ENCODE measurements at regions not wholly inside any gene's neighbourhood (a gene's known extent, or its start where the extent isn't known, plus 50 kb on each side); places are given as distances from the start of the nearest gene placed in this dataset.

- ChIA-PET RAD21 (ENCODE audit: low non-redundant PET in 1 of 2, low total read pairs in 2 of 2, uncharacterized antibody in 2 of 2, unreplicated experiment in 2 of 2) (no interaction called here), CTCF (no interaction called here), POLR2A (no interaction called here)
- no peaks in the 10 kb centered on the region for H3K79me2 ChIP-seq (ENCODE audit: insufficient read depth, low read length)
- BruUV-seq (replicated peaks), result no TSS peak
- TF ChIP-seq ATF3 (IDR thresholded peaks at IDR 0.05), result no peak
- no peak for TF ChIP-seq CTCF (IDR thresholded peaks at IDR 0.05 in 2 of 3, conservative IDR thresholded peaks at IDR 0.05 in 1 of 3; ENCODE audit: borderline replicate concordance in 1 of 3, insufficient read depth in 1 of 3, low read depth in 2 of 3, low read length in 2 of 3)
- TF ChIP-seq EGR1 (IDR thresholded peaks at IDR 0.05; ENCODE audit: low read depth), result no peak
- no peak for TF ChIP-seq TCF7L2 (IDR thresholded peaks at IDR 0.05; ENCODE audit: borderline replicate concordance, extremely low read depth, insufficient read depth, insufficient read length)
- TF ChIP-seq ZFX (IDR thresholded peaks at IDR 0.05), result no peak
- no peak for TF ChIP-seq SIN3A (IDR thresholded peaks at IDR 0.05; ENCODE audit: low read depth)
- no peak for TF ChIP-seq ZBTB33 (IDR thresholded peaks at IDR 0.05; ENCODE audit: extremely low read depth, insufficient replicate concordance, low read length)
- no peak for TF ChIP-seq CEBPB (IDR thresholded peaks at IDR 0.05; ENCODE audit: low read depth)
- no peak for TF ChIP-seq POLR2AphosphoS5 (IDR thresholded peaks at IDR 0.05; ENCODE audit: low read depth, low read length)
- no peak for TF ChIP-seq SP1 (IDR thresholded peaks at IDR 0.05; ENCODE audit: low read depth)
- no peak for TF ChIP-seq MAX (IDR thresholded peaks at IDR 0.05)
- TF ChIP-seq EZH2phosphoT487 (IDR thresholded peaks at IDR 0.05; ENCODE audit: borderline replicate concordance), result no peak
- intact Hi-C loops (cut with micrococcal nuclease), result no loop called here
- H3K9me2 ChIP-seq (ENCODE audit: insufficient read depth), result no peaks in the 10 kb centered on the region
- H3K4me1 ChIP-seq (ENCODE audit: control insufficient read depth in 1 of 2, insufficient read depth in 2 of 2, low read length in 2 of 2), result no peaks in the 10 kb centered on the region
- no peak overlapping the region for H3K9ac ChIP-seq (ENCODE audit: low read length)
- no peak for DNase-seq (ENCODE audit: low read depth, low spot score)
- ATAC-seq, result no peak
- no peak overlapping the region for H3K4me2 ChIP-seq (ENCODE audit: low read length)
- no peaks in the 10 kb centered on the region for H3K36me3 ChIP-seq (ENCODE audit: control insufficient read depth in 1 of 2, insufficient read depth in 2 of 2, low read length in 2 of 2)
- H3K27ac ChIP-seq (ENCODE audit: low read depth, low read length), result no peak overlapping the region
- H4K20me1 ChIP-seq (ENCODE audit: insufficient read depth), result no peaks in the 10 kb centered on the region
- no peak overlapping the region for H3K4me3 ChIP-seq (replicated peaks in 1 of 2; ENCODE audit: low read depth in 1 of 2, low read length in 2 of 2)
- no peak overlapping the region for H2AFZ ChIP-seq (ENCODE audit: low read depth, low read length, poor library complexity, severe bottlenecking)
- H3K27me3 ChIP-seq (ENCODE audit: insufficient read depth, low read length), result 0 out of 2 replicates have a peak, but pooled peaks cover 5% of the 10 kb centered on the region
- peaks cover 0 to 4% of the 10 kb centered on the region in 2 experiments; a peak in 1 of 4 replicates for H3K9me3 ChIP-seq (ENCODE audit: control insufficient read depth in 1 of 2, insufficient read depth in 1 of 2, low read depth in 1 of 2, low read length in 2 of 2)
Observed at GRCh38 chr5:176732306-176732705, 78.1 kb upstream of the UNC5A start.

Measured in HCT116 (cell line).